ENCODE measurements at regions not wholly inside any gene's neighbourhood (a gene's known extent, or its start where the extent isn't known, plus 50 kb on each side); places are given as distances from the start of the nearest gene placed in this dataset.
"Not testable (repeated sequence)": the region's sequence is repeated elsewhere in the genome, so short reads cannot be mapped to it uniquely, and the experiment has no call there.

DNA sequence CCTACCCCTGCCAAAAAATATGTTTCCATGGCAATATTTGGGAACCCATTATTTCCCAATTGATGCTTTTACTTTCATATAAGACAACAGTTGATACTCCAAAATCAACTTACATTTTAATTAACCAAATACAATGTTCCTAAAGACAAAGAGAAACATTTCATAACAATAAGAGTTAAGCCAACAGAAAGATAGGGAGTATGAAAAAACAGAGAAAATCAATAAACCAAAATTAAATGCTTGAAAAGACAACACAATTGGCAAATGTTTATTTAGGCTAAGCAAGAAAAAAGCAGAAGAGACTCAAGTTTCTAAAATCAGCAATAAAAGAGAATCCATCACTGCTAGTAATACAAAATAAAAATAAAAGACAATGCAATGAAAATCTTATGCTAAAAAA lies 123.1 kb upstream of the VPREB1 start:
- no peak overlapping the region for H3K4me3 ChIP-seq (ENCODE audit: low read depth, low read length)
- TF ChIP-seq, protein P1, sequence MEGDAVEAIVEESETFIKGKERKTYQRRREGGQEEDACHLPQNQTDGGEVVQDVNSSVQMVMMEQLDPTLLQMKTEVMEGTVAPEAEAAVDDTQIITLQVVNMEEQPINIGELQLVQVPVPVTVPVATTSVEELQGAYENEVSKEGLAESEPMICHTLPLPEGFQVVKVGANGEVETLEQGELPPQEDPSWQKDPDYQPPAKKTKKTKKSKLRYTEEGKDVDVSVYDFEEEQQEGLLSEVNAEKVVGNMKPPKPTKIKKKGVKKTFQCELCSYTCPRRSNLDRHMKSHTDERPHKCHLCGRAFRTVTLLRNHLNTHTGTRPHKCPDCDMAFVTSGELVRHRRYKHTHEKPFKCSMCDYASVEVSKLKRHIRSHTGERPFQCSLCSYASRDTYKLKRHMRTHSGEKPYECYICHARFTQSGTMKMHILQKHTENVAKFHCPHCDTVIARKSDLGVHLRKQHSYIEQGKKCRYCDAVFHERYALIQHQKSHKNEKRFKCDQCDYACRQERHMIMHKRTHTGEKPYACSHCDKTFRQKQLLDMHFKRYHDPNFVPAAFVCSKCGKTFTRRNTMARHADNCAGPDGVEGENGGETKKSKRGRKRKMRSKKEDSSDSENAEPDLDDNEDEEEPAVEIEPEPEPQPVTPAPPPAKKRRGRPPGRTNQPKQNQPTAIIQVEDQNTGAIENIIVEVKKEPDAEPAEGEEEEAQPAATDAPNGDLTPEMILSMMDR (conservative IDR thresholded peaks at IDR 0.05; ENCODE audit: low read depth, low read length), result no peak
- no peak for DNase-seq (ENCODE audit: low read depth)

DNA sequence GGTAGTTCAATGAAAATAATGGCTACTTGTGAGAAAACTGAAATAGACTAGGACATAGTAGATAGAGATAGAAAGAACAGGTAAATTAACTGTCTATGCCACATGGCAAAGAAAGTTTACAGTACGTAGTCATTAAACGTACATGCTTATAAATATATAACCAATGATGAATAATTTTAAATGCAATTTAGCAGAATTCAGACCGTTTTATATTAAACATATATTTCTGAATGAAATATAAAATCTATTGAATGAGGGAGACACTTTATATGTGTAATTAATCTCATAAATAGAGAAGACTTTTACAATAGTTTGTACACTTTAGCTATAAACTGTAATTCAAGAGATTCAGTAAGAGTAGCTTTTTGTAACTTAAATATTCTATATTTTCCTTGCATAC lies 124.4 kb upstream of the VPREB1 start:
- H3K4me3 ChIP-seq (ENCODE audit: low read depth, low read length), result no peak overlapping the region
- TF ChIP-seq, protein P1 (conservative IDR thresholded peaks at IDR 0.05; ENCODE audit: low read depth, low read length), result no peak
- no peak for DNase-seq (ENCODE audit: low read depth)

DNA sequence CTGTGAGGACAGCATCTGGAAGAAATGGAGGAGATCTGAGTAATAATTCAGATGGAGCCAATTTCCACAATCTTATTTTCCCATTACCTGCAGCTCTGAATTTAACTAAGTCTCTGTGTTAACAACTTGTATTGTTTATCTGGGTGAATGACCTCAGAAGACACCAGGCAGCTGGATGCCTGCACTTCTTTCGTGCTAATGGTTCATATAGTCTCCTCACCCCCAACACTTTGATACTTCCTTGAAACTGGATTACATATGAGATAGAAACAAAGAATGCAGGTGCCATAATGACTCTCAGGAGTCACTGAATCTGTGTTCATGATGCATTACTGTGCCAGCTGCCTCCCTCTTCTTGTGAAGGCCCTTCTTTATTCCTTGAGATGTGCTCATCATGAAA lies 125.6 kb upstream of the VPREB1 start:
- TF ChIP-seq, protein P1 (conservative IDR thresholded peaks at IDR 0.05; ENCODE audit: low read depth, low read length), result no peak
- no peak overlapping the region for H3K4me3 ChIP-seq (ENCODE audit: low read depth, low read length)
- DNase-seq (ENCODE audit: low read depth), result no peak

DNA sequence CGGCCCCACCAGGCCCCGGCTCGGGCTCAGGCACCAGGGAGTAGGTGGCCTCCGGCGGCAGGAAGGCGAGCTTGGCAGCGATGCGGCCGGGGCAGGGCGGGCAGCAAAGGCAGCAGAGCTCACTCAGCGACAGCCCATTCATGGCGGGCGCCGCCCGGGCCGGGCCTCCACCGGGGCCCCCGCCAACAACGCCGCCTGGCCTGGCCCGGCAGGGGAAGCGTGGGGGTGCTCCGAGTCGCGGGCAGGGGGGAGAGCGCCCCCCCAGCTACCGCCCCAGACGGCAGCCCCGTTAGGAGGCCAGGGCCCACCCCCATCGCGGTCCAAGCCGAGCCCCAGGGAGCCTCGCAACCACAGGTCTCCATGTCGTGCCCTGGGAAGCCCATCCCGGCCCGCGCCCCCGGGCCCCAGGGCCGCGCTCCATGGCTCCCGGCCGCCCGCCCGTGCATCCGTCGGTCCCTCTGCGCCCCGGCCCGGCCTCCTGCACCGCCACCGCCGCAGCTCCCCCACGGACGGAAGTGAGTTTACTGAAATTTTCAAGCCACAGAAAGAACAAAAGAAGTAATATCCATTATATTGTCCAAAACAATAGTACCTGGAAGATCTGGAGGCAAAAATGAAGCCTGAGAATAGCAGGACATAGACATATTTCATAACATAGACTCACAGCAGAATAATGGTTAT lies 126.6 kb upstream of the VPREB1 start:
- not testable (repeated sequence) for H3K4me3 ChIP-seq (ENCODE audit: low read depth, low read length); DNase-seq (ENCODE audit: low read depth)

DNA sequence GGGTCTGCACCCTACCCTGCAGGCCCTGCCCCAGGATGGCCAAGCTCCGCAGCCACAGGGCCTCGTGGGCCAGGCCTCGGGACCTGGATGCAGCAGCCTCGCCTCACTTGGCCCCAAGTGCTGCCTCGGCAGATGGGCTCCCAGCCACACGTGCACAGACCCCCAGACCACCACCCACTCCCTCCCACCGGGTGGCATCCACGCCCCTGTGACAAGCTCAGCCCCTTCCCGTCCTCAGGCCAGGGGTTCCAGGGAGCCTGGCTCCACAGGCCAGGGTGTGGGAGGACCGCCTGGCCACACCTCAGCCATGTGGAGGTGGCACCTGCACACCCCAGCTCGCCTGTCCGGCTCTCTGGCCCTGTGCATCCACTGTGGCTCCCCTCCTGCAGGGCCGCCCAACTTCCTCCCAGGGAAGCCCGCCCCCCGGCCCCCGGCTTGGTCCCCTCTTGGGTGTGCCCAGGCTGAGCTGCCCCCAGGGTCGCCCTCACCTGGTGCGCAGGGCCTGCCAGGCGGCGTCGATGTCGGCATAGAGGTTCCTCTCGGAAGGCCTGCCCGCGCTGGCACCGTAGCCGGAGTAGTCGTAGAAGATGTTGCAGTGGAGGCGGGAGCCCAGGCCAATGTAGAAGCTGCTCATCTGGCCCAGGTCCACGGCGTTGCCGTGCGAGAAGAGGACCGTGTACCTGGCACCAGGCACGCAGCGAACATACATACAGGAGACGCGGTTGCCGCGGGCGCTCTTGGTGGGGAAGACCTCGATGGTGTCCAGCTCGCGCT lies 127.4 kb upstream of the VPREB1 start:
- not testable (repeated sequence) for H3K4me3 ChIP-seq (ENCODE audit: low read depth, low read length); DNase-seq (ENCODE audit: low read depth)

DNA sequence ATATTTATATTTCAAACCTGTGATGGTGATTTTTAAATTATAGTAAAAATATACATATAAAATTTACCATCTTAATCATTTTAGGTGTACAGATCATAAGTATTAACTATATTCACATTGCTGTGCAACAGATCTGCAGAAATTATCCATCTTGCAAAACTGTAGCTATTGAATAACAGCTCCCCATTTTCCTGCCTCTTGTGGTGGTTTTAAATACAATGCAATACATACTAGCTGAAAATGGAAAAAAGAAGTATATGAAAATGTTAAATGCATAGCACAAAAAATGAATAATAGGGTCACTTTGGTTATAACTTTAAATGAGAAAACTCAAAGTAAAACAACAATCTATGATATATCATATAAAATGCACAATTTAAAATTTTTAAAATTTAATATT lies 130.9 kb upstream of the VPREB1 start:
- DNase-seq (ENCODE audit: low read depth), result no peak
- TF ChIP-seq, protein P1 (conservative IDR thresholded peaks at IDR 0.05; ENCODE audit: low read depth, low read length), result no peak
- H3K4me3 ChIP-seq (ENCODE audit: low read depth, low read length), result no peak overlapping the region

DNA sequence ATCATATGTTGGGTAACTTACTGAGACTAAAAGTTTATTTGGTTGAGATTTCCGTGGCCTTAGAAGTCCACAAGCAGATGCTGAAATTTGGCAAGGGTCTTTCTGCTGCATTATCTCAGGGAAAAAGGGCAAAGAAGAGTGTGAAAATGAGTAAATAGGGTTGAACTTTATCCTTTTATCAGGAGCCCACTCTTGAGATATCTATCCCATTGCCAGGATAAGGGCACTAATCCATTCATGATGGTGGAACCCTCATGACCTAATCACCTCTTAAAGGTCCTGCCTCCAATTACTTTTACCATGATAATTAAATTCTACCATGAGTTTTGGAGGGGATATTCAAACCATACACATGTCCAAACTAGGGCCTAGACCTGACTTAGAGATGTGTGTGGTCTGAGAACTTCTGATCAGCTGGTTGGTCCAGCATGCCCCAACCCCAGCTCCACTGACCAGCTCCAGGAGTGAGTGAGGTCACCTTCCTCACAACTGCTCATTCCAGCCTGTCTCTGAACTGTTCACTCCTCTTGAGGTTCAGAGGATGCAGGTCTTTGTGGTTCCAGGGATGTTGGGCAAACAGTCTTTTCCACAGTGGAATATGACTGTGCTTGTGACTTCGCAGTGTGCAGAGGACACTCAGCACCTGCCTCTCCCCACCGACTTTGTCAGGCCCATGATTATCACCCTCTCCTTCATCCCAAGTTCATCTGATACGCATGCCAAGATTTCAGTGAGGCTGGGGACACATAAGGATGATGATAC lies 130.1 kb upstream of the TOP3B start:
- no peak overlapping the region for H3K4me3 ChIP-seq (ENCODE audit: low read depth, low read length)
- no peak for DNase-seq (ENCODE audit: low read depth)
- TF ChIP-seq, protein P1 (conservative IDR thresholded peaks at IDR 0.05; ENCODE audit: low read depth, low read length), result no peak
